Myocyte (in vitro differentiated cells): ENCODE measurements at regions not wholly inside any gene's neighbourhood (a gene's known extent, or its start where the extent isn't known, plus 50 kb on each side); places are given as distances from the start of the nearest gene placed in this dataset.

ENCODE experiments used
- DNase-seq: peaks from one replicate; pipeline ENCODE4 v3.0.0-alpha.2; 2012; ENCODE audit warnings: low read depth

GRCh38 chr5:6806668-6807067, 93.4 kb downstream of the TENT4A start:
- no peak for DNase-seq

DNA sequence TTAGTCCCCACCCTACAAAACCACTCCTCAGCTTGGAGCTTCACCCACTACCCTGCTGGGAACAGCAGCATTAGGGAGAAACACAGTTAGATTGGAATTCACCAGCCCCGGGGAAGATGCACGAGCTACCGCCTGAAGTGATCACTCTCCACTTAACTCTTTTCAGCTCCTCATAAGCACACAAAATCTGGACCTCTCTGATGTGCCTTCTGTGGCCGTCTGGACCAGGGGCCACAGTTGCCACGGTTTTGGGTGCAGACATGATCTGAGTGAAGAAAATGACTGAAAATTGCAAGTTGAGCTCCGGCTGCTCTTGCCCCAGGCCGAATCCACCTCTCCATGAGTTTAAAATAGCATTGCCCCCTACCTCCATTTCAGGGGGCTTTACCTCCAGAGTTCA, 95.2 kb downstream of the TENT4A start:
- no peak for DNase-seq

DNA sequence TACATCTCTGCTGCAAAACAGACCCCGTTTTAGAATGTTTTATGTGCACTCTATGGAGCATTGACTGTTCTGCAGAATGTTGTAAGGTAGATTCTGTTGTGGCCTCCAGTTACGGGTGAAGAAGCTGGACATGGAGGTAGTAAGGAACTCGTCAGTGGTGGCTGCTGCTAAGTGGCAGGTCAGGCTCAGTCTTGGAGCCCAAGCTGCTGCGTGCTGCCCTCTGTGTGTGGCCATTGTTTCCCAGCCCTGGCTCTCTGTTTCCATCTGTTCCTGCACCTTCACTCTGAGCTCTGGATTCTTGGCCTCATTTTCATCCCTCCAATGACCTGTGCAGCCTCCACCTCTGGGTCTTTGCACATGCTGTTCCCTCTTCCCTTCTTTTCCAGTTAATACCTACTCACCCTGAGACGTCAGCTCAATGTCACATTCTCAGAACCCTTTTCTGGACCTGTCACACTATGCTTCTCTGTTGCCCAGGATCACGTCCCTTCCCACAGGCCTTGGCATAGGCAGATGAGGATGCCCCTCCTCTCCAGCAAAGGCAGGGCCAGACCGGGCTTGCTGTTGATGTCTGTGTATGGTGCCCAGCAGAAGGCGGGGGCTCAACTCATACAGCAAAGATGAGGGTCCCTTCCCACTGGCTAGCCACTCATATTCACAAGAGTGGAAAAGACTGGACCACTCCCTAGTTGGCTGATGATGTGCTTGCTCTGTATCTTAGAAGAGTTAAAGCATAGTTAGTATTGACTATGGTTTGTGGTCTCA, 97.6 kb downstream of the TENT4A start:
- no peak for DNase-seq

DNA sequence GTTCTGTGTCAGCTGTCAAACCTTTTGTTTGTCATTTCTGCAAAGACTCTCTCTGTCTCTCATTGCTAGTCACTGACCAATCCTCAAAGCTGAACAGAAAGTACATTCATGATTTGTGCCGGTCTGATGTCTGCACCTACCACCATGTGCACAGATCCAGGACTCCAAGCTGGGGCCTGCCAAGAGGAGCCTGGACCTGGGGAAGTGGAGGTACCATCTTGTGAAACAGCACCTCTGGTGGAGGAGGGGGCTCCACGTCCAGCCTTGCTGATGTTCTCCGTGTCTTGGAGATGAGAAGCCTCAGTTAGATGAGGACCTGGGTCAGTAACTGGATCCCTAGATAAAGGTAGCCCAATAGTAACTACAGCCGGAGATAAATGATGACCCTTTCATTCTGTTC, 98.9 kb downstream of the TENT4A start:
- DNase-seq = no peak

DNA sequence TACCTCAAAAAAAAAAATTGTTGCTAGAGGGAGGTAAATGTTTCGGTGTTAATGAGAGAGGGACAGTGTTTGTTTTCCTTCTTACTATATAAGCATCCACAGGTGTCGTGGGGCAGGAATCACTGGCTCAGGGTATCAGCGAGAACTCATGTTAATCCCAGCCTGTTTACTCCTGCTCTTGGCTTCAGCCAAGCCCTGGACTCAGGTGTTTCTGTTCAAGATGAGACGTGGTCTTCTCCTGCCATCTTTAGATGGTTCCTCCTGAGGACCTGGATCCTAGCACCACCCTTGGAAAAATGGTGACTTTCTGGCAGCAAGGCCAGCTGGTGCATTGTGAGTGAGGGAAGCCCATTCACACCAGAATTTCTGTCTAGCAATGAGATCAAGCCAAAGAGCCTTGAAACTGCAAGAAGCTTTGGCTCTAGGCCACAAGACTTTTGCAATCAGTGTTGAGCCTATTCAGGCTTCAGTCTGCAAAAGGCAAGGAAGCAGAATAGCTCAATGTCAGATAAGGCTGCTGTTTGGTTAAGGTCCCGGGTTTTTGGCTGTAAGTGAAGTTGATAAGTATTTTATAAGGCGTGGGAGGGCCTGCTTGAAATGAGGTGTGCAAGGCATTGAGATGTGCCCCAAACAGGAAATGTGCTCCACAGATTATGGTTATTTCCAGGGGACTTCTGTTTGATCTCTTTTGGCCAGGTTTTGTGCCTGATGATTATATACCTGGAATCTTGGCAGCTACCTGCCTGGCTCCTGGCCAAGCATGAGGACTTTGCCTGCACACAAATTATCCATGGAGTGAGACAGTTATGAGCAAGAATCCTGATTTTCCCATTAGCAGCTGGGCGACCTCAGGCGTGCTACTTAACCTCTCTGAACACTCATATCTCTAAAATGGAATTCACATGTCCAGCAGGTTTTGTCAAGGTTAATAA, 99.8 kb downstream of the TENT4A start:
- DNase-seq = no peak

- no peak for DNase-seq
Measured at GRCh38 chr5:6814816-6815215, 101.6 kb downstream of the TENT4A start.

- DNase-seq = no peak
Measured at GRCh38 chr5:6818594-6819511, 105.6 kb downstream of the TENT4A start.

DNA sequence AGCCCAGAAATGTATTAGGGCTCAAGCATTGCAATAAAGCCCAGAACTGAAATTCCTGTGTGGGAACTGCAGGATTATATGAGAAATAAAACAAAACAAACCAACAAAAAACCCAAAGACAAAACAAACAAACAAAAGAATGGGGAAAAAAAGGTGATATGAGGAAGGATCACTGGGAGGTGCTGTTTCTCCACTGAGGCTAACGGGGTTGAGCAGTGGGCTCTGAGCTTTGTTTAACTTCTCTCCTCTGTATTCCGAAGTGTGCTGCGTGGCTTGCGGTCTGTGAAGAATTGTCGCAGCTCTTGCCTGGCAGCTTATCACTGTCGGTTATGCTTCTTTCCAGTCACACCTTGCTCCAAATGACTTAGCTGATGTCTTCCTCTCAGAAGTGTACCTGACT, 106.3 kb downstream of the TENT4A start:
- no peak for DNase-seq

- DNase-seq = no peak
Measured at GRCh38 chr5:6820851-6821479, 107.7 kb downstream of the TENT4A start.

DNA sequence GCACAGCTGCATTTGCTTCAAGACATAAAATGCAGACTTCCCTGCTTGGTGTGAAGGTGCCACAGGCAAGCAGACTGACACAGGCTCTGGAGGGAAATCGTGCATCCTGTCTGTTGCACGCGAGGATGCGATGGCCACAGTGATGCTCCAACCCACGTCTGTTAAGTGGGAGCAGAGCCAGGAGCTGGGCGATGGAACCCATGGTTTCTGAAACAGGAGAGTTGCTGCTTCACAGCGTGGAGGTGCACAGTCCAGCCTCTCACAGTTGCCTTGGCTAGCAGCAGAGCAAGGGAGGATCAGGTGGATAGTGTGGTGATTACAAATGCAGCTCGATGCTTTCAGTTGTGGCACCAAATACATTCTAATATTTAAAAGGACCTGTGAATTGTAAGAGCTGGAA, 108.8 kb downstream of the TENT4A start:
- no peak for DNase-seq

GRCh38 chr5:6822556-6823343, 109.5 kb downstream of the TENT4A start:
- no peak for DNase-seq

- DNase-seq = no peak
Measured at GRCh38 chr5:6823996-6824395, 110.8 kb downstream of the TENT4A start.

- DNase-seq = no peak
Measured at GRCh38 chr5:6825678-6826244, 112.5 kb downstream of the TENT4A start.

DNA sequence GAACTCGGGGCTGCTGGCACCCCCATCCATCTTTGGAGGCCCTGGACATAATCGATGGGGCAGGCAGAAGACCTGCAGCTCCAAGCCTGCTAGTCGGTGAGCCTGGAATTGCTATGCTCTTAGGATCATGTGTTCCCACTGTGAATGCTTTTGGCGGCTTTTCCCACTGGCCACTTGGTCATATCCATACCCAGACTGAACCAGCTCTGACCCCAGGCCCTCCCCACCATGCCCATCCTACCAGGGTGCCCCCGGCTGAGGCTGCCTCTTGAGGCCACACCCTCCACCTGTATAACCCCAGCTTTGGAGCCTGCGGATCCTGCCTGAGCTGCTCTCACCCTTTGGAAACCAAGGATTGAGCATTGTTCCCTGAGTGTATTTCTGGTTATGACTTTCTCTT, 113.5 kb downstream of the TENT4A start:
- no peak for DNase-seq

GRCh38 chr5:6827526-6828219, 114.4 kb downstream of the TENT4A start:
- no peak for DNase-seq

DNA sequence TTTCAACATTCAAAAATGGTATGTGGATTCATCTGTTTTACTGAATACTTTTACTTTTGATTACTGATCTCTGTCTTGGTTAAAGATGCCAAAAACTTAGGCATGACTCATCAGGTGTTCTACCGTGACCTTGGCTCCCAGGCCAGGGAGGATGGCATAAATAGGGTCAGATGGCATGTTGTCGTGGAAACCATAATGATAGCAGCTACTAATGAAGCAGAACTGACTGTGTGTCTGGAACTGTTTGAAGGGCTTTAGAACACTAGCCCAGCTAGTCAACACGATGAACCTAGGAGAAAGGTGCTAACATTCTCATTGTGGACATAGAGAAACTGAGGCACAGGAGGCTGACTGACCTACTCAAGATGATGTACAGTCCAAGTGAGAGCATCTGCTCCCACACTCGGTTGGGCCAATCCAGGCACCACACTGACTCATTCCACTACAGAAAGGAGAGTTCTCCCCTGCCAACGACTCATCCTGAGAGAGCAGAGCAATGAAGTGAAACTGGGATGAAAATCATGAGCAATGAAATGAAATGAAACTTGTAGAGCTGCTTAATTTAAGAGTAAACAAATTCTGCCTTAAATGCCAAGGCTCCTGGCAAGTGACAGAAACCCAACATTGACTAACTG, 116.0 kb downstream of the TENT4A start:
- DNase-seq = no peak

DNA sequence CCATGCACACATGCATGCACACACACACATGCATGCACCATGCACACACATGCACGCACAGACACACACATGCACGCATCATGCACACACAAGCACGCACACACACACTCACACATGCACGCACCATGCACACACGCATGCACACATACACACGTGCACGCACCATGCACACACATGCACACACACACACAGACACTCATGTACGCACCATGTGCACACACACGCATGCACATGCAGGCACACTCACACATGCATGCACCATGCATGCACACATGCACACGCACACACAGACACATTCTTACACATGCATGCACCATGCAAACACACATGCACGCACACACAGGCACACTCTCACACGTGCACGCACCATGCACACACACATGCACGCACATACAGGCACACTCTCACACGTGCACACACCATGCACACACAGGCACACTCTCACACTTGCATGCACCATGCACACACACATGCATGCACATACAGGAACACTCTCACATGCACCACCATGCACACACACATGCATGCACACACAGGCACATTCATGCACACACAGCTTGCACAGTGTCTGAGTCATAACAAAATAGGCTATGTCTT, 117.5 kb downstream of the TENT4A start:
- DNase-seq = no peak
